Breast epithelium (tissue), 3 donors: ENCODE measurements at regions not wholly inside any gene's neighbourhood (a gene's known extent, or its start where the extent isn't known, plus 50 kb on each side); places are given as distances from the start of the nearest gene placed in this dataset.

ENCODE experiments used
- POLR2AphosphoS5 ChIP-seq, 3 donors: sonication (generic); formaldehyde crosslinking; IDR thresholded peaks; one replicate each; pipeline ENCODE4 v1.6.1; 2017; ENCODE audit warnings: antibody characterized with exemption in 3 of 3
- TF ChIP-seq, protein P1 (sequence below), 3 donors: fragments of 450-650 bp; IDR thresholded peaks; one replicate each; pipeline ENCODE4 v1.5.1; 2016 to 2017; ENCODE audit warnings: antibody characterized with exemption in 3 of 3, mild to moderate bottlenecking in 3 of 3, moderate library complexity in 3 of 3

DNA sequence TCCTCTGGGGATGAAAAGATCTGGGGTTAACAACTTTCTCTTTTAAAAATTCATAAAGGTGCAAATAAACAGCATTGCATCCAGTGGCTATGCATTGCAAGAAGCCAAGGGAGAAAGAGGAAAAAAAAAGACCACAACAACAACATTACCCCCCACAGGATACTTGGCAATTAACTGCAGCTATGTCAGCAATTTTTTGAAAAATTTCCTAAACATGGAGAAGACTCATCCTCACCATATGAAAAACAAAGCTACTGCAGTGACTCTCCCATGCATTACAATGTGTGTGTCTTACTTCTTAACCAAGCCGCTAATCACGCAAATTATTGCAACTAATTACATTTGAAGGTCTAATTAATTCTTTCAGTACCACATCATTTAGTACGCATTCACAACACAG, 309.8 kb upstream of the ZNF507 start:
- TF ChIP-seq, protein P1, sequence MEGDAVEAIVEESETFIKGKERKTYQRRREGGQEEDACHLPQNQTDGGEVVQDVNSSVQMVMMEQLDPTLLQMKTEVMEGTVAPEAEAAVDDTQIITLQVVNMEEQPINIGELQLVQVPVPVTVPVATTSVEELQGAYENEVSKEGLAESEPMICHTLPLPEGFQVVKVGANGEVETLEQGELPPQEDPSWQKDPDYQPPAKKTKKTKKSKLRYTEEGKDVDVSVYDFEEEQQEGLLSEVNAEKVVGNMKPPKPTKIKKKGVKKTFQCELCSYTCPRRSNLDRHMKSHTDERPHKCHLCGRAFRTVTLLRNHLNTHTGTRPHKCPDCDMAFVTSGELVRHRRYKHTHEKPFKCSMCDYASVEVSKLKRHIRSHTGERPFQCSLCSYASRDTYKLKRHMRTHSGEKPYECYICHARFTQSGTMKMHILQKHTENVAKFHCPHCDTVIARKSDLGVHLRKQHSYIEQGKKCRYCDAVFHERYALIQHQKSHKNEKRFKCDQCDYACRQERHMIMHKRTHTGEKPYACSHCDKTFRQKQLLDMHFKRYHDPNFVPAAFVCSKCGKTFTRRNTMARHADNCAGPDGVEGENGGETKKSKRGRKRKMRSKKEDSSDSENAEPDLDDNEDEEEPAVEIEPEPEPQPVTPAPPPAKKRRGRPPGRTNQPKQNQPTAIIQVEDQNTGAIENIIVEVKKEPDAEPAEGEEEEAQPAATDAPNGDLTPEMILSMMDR (IDR thresholded peaks at IDR 0.05), result no peak
- no peak for TF ChIP-seq POLR2AphosphoS5 (IDR thresholded peaks at IDR 0.05)
